ENCODE measurements at regions not wholly inside any gene's neighbourhood (a gene's known extent, or its start where the extent isn't known, plus 50 kb on each side); places are given as distances from the start of the nearest gene placed in this dataset.

DNA sequence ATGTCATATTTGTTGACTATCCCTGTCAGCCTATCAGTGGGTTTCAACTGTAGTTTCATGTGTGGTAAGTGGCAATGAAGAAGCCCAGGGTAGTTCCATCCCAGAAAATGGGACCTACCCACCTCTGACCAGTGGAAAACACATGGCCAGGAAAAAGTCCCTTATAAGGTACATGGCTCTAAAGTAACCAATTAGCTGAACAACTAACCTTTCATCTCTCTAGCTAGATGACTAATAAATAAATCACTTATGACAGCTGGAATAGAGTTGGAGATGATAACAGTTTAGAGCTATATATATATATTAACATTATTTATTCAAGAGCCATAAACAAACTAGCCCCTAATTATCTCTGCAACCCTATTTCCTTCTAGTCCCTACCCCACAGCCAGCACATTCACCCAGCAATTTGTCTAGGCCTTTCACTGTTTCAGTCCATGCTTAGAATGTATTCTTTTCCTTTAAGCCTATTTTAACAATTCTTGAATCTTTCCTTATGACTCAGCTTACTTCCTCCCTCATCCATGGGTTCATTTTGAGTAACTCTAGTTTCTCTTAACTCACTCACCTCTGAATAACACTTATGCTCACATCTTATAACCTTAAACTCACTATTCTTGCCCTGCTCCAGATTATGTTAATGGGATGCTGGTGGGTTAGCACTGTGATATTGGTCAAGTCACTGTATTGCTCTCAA, 83.7 kb downstream of the TNFSF18 start:
- Histone ChIP-seq H3K23me2 (ENCODE audit: low read depth, low read length) (no peaks in the 10 kb centered on the region; the same call in 1 of the 2 replicates), H3K27me3 (replicated peaks in 1 of 4; ENCODE audit: control insufficient read depth in 3 of 4, extremely low read depth in 1 of 4, insufficient read depth in 3 of 4, low read length in 3 of 4) (no peaks in the 10 kb centered on the region), H3K14ac (ENCODE audit: insufficient read length) (no peak overlapping the region), H3K36me3 (ENCODE audit: control insufficient read depth in 2 of 4, insufficient read depth in 4 of 4, low read length in 3 of 4) (no peaks in the 10 kb centered on the region), H2BK12ac (ENCODE audit: low read depth, low read length) (no peak overlapping the region), H3K27ac (ENCODE audit: low read depth, low read length) (no peak overlapping the region; the same call in 1 of the 2 replicates), H3K4ac (replicated peaks; ENCODE audit: insufficient read length, low read depth, low read length) (no peak overlapping the region), H3K23ac (ENCODE audit: insufficient read length) (no peak overlapping the region), H3K9ac (replicated peaks in 1 of 4; ENCODE audit: extremely low read depth in 1 of 4, low read depth in 3 of 4, low read length in 3 of 4) (no peak overlapping the region), H2AFZ (ENCODE audit: low read length) (no peak overlapping the region), H2BK20ac (ENCODE audit: low read length) (no peak overlapping the region), H3K18ac (ENCODE audit: extremely low read depth, low read length) (no peak overlapping the region), H4K8ac (ENCODE audit: extremely low read depth, insufficient read depth, low read length) (no peak overlapping the region), H4K5ac (ENCODE audit: insufficient read length, low read depth, low read length) (no peak overlapping the region), H3K79me2 (ENCODE audit: control insufficient read depth in 1 of 2, insufficient read depth in 2 of 2, low read length in 2 of 2) (no peaks in the 10 kb centered on the region), H2BK15ac (ENCODE audit: low read length) (no peak overlapping the region), H2BK5ac (ENCODE audit: low read depth, low read length) (no peak overlapping the region), H4K91ac (replicated peaks; ENCODE audit: insufficient read length, low read length) (no peak overlapping the region), H3K4me3 (ENCODE audit: extremely low read depth in 1 of 4, insufficient read depth in 2 of 4, low read depth in 3 of 4, low read length in 4 of 4) (no peak overlapping the region), H3K56ac (replicated peaks; ENCODE audit: insufficient read length, low read depth, low read length) (no peak overlapping the region), H4K20me1 (replicated peaks in 1 of 2; ENCODE audit: control insufficient read depth in 1 of 2, insufficient read depth in 2 of 2, low read length in 2 of 2) (no peaks in the 10 kb centered on the region), H3K4me2 (ENCODE audit: insufficient read depth in 1 of 2, low read depth in 2 of 2, low read length in 2 of 2) (no peak overlapping the region), H3K9me3 (ENCODE audit: insufficient read depth in 2 of 2, low read depth in 1 of 2, low read length in 1 of 2) (no peaks in the 10 kb centered on the region), H2AK5ac (ENCODE audit: low read depth, low read length) (no peak overlapping the region), H2BK120ac (replicated peaks; ENCODE audit: low read depth, low read length) (no peak overlapping the region), H3K79me1 (ENCODE audit: low read depth, low read length) (no peaks in the 10 kb centered on the region), H3K4me1 (replicated peaks in 1 of 4; ENCODE audit: control insufficient read depth in 3 of 4, insufficient read depth in 4 of 4, low read length in 3 of 4) (no peaks in the 10 kb centered on the region)
- ChIA-PET POLR2A (ENCODE audit: partially characterized antibody) (interaction anchor here (0.6 to 1.1 kb wide), 2 partner anchors 18 to 79 kb away, joined by 3 read pairs; no protein-coding TSS in a partner anchor), CTCF (ENCODE audit: partially characterized antibody) (no interaction called here)
- FAIRE-seq (no peak), DNase-seq (ENCODE audit: low read depth in 1 of 2, low spot score in 2 of 2) (no peak)
- TF ChIP-seq ZNF274 (IDR thresholded peaks at IDR 0.05; ENCODE audit: borderline replicate concordance, extremely low read depth, low read length) (no peak), CBX5 (IDR thresholded peaks at IDR 0.05; ENCODE audit: low read depth, low read length) (no peak), EGR1 (IDR thresholded peaks at IDR 0.05; ENCODE audit: borderline replicate concordance, low read depth, low read length) (no peak), SRF (IDR thresholded peaks at IDR 0.05; ENCODE audit: low read depth, low read length) (no peak), SIX5 (IDR thresholded peaks at IDR 0.05; ENCODE audit: low read depth, low read length) (no peak), RBBP5 (IDR thresholded peaks at IDR 0.05; ENCODE audit: borderline replicate concordance, low read depth, low read length) (no peak), RNF2 (IDR thresholded peaks at IDR 0.05; ENCODE audit: borderline replicate concordance, low read depth, low read length, missing control alignments, poor library complexity, severe bottlenecking) (no peak), TAF7 (optimal IDR thresholded peaks at IDR 0.05; ENCODE audit: borderline replicate concordance, low read depth, low read length) (no peak), NRF1 (IDR thresholded peaks at IDR 0.05; ENCODE audit: low read depth, low read length) (no peak), RAD21 (IDR thresholded peaks at IDR 0.05 in 1 of 2, conservative IDR thresholded peaks at IDR 0.05 in 1 of 2; ENCODE audit: low read depth in 2 of 2, low read length in 2 of 2) (no peak), CTBP2 (IDR thresholded peaks at IDR 0.05; ENCODE audit: borderline replicate concordance, insufficient read depth, insufficient read length, low read length) (no peak)
- TF ChIP-seq, protein P1, sequence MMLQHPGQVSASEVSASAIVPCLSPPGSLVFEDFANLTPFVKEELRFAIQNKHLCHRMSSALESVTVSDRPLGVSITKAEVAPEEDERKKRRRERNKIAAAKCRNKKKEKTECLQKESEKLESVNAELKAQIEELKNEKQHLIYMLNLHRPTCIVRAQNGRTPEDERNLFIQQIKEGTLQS (IDR thresholded peaks at IDR 0.05; ENCODE audit: insufficient read depth, low read depth, low read length): no peak

Measured in H1 (cell line).